Neural cell (in vitro differentiated cells): ENCODE measurements at regions not wholly inside any gene's neighbourhood (a gene's known extent, or its start where the extent isn't known, plus 50 kb on each side); places are given as distances from the start of the nearest gene placed in this dataset.

Source experiments
- H2AFZ ChIP-seq: fragments of 200-600, 300-800 bp; sonication (generic), shearing (Covaris generic); 2 replicates; pipeline ENCODE4 v1.6.0; 2014; ENCODE audit warnings: low read depth, mild to moderate bottlenecking, antibody characterized with exemption, low read length, moderate library complexity
- H3F3A ChIP-seq: fragments of 200-600 bp; shearing (Covaris generic); 2 replicates; pipeline ENCODE4 v1.6.1; 2016; ENCODE audit warnings: mild to moderate bottlenecking, moderate library complexity, mixed read lengths, antibody characterized with exemption, low read length; ENCODE audit not compliant: insufficient read depth, poor library complexity, severe bottlenecking
- H3K27ac ChIP-seq: fragments of 200-600, 300-800 bp; sonication (generic), shearing (Covaris generic); 2 replicates; pipeline ENCODE4 v1.5.1; 2014; ENCODE audit warnings: mild to moderate bottlenecking, low read length, moderate library complexity
- H3K27me3 ChIP-seq: fragments of 300-800, 200-600 bp; sonication (generic), shearing (Covaris generic); 2 replicates; pipeline ENCODE4 v1.6.0; 2014; ENCODE audit warnings: mild to moderate bottlenecking, low read depth, low read length, moderate library complexity; ENCODE audit not compliant: insufficient read depth
- H3K36me3 ChIP-seq: fragments of 300-800, 200-600 bp; sonication (generic), shearing (Covaris generic); 2 replicates; pipeline ENCODE4 v1.5.1; 2014; ENCODE audit warnings: mild to moderate bottlenecking, antibody characterized with exemption, low read length, moderate library complexity; ENCODE audit not compliant: insufficient read depth
- H3K4me2 ChIP-seq: fragments of 300-800, 200-600 bp; sonication (generic), shearing (Covaris generic); 2 replicates; pipeline ENCODE4 v1.6.0; 2014; ENCODE audit warnings: mild to moderate bottlenecking, low read length
- H3K4me3 ChIP-seq: fragments of 300-800, 200-600 bp; sonication (generic), shearing (Covaris generic); 2 replicates; pipeline ENCODE4 v1.5.1; 2014; ENCODE audit warnings: mild to moderate bottlenecking, low read length, moderate library complexity
- H3K79me2 ChIP-seq: fragments of 200-600 bp; shearing (Covaris generic); replicated peaks from 2 replicates; pipeline ENCODE4 v1.6.0; 2014; ENCODE audit warnings: mild to moderate bottlenecking, low read length, moderate library complexity; ENCODE audit not compliant: insufficient read depth
- H3K9ac ChIP-seq: fragments of 300-800, 200-600 bp; sonication (generic), shearing (Covaris generic); 2 replicates; pipeline ENCODE4 v1.6.1; 2016; ENCODE audit warnings: mild to moderate bottlenecking, low read length, mixed read lengths
- H3K9me2 ChIP-seq: fragments of 200-600 bp; shearing (Covaris generic); 2 replicates; pipeline ENCODE4 v1.6.1; 2016; ENCODE audit warnings: mild to moderate bottlenecking, low read length, mixed read lengths; ENCODE audit not compliant: insufficient read depth
- H3K9me3 ChIP-seq: fragments of 200-600, 300-800 bp; sonication (generic), shearing (Covaris generic); 2 replicates; pipeline ENCODE4 v1.6.1; 2016; ENCODE audit warnings: mild to moderate bottlenecking, mixed run types, low read length, moderate library complexity, mixed read lengths
- H4K20me1 ChIP-seq: fragments of 200-600 bp; shearing (Covaris generic); 2 replicates; pipeline ENCODE4 v1.6.1; 2016; ENCODE audit warnings: mild to moderate bottlenecking, mixed run types; ENCODE audit not compliant: insufficient read depth
- CTCF ChIP-seq: fragments of 450-650 bp; IDR thresholded peaks from 2 replicates; pipeline ENCODE4 v1.5.1; 2014; ENCODE audit warnings: antibody characterized with exemption, mild to moderate bottlenecking, moderate library complexity; ENCODE audit not compliant: poor library complexity, severe bottlenecking
- EP300 ChIP-seq: fragments of 450-650 bp; conservative IDR thresholded peaks from 2 replicates; pipeline ENCODE4 v1.6.1; 2014; ENCODE audit warnings: antibody characterized with exemption, mild to moderate bottlenecking, moderate library complexity; ENCODE audit not compliant: poor library complexity, severe bottlenecking
- EZH2 ChIP-seq: fragments of 200-600, 300-800 bp; shearing (Covaris generic), sonication (generic); IDR thresholded peaks from 2 replicates; pipeline ENCODE4 v1.6.1; 2014; ENCODE audit warnings: antibody characterized with exemption, low read length, borderline replicate concordance, mild to moderate bottlenecking; ENCODE audit not compliant: insufficient read depth, poor library complexity, severe bottlenecking
- MXI1 ChIP-seq: fragments of 450-650 bp; conservative IDR thresholded peaks from 2 replicates; pipeline ENCODE4 v1.6.1; 2014; ENCODE audit warnings: antibody characterized with exemption, mild to moderate bottlenecking; ENCODE audit not compliant: poor library complexity, severe bottlenecking
- POLR2AphosphoS5 ChIP-seq: IDR thresholded peaks from 2 replicates; pipeline ENCODE4 v1.6.1; 2012
- RAD21 ChIP-seq: fragments of 450-650 bp; conservative IDR thresholded peaks from 2 replicates; pipeline ENCODE4 v1.6.1; 2014; ENCODE audit warnings: antibody characterized with exemption, mild to moderate bottlenecking, moderate library complexity
- REST ChIP-seq: IDR thresholded peaks from 2 replicates; pipeline ENCODE4 v1.6.1; 2012; ENCODE audit warnings: borderline replicate concordance
- SMC3 ChIP-seq: fragments of 450-650 bp; conservative IDR thresholded peaks from 2 replicates; pipeline ENCODE4 v1.6.1; 2014; ENCODE audit warnings: antibody characterized with exemption, mild to moderate bottlenecking, moderate library complexity; ENCODE audit not compliant: poor library complexity
- TAF1 ChIP-seq: IDR thresholded peaks from 2 replicates; pipeline ENCODE4 v1.6.1; 2012; ENCODE audit warnings: low read depth

GRCh38 chr12:92385296-92385695 is 239.7 kb upstream of the BTG1 start:
- H3F3A ChIP-seq: no peaks in the 10 kb centered on the region
- H3K4me2 ChIP-seq: no peak overlapping the region
- H3K36me3 ChIP-seq: no peaks in the 10 kb centered on the region
- no peak overlapping the region for H3K27ac ChIP-seq
- H3K9me2 ChIP-seq: no peaks in the 10 kb centered on the region
- TF ChIP-seq POLR2AphosphoS5 (no peak), CTCF (no peak), EZH2 (no peak), REST (no peak), RAD21 (no peak), SMC3 (no peak), TAF1 (no peak), MXI1 (no peak), EP300 (no peak)
- H3K27me3 ChIP-seq: no peaks in the 10 kb centered on the region
- no peak overlapping the region for H3K9ac ChIP-seq
- H3K9me3 ChIP-seq: no peaks in the 10 kb centered on the region
- H3K79me2 ChIP-seq: no peaks in the 10 kb centered on the region
- H2AFZ ChIP-seq: no peak overlapping the region
- no peaks in the 10 kb centered on the region for H4K20me1 ChIP-seq
- no peak overlapping the region for H3K4me3 ChIP-seq

GRCh38 chr12:92384571-92384970 is 238.9 kb upstream of the BTG1 start:
- H3K9me3 ChIP-seq: no peaks in the 10 kb centered on the region
- no peak for TF ChIP-seq EP300
- no peak for TF ChIP-seq CTCF
- no peak for TF ChIP-seq TAF1
- no peak for TF ChIP-seq POLR2AphosphoS5
- TF ChIP-seq RAD21: no peak
- no peak for TF ChIP-seq REST
- no peak for TF ChIP-seq MXI1
- no peak for TF ChIP-seq EZH2
- TF ChIP-seq SMC3: no peak
- H3F3A ChIP-seq: no peaks in the 10 kb centered on the region
- no peak overlapping the region for H2AFZ ChIP-seq
- H3K9me2 ChIP-seq: no peaks in the 10 kb centered on the region
- H3K36me3 ChIP-seq: no peaks in the 10 kb centered on the region
- H4K20me1 ChIP-seq: no peaks in the 10 kb centered on the region
- no peak overlapping the region for H3K4me3 ChIP-seq
- H3K27ac ChIP-seq: no peak overlapping the region
- H3K27me3 ChIP-seq: no peaks in the 10 kb centered on the region
- no peaks in the 10 kb centered on the region for H3K79me2 ChIP-seq
- H3K4me2 ChIP-seq: no peak overlapping the region
- no peak overlapping the region for H3K9ac ChIP-seq
